CD4-positive, alpha-beta T cell treated with Interferon gamma for 1 hour (primary cell): ENCODE measurements at regions not wholly inside any gene's neighbourhood (a gene's known extent, or its start where the extent isn't known, plus 50 kb on each side); places are given as distances from the start of the nearest gene placed in this dataset.
A peak's percentile ranks its signal among the peaks of the same experiment; 100 is the strongest.
"Not testable (repeated sequence)": the region's sequence is repeated elsewhere in the genome, so short reads cannot be mapped to it uniquely, and the experiment has no call there.

Experiments
- DNase-seq: peaks from one replicate; pipeline ENCODE4 v3.0.0-alpha.2; 2020

DNA sequence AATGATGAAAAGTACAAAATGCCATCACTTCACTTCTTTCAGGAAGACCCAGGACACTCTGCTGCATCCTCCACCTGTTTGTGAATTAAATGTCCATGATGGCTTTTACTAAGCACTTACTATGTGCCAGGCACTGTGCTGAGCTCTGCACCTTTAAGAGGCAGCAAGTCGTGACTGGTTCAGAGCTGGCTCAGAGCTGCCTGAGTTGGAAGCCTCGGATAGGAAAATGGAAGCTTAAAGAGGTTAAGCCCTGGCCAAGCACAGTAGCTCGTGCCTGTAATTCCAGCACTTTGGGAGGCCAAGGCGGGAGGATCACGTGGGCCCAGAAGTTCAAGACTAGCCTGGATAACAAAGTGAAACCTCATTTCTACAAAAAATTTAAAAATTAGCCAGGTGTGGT, 95.6 kb downstream of the SNX5 start:
- DNase-seq = no peak

DNA sequence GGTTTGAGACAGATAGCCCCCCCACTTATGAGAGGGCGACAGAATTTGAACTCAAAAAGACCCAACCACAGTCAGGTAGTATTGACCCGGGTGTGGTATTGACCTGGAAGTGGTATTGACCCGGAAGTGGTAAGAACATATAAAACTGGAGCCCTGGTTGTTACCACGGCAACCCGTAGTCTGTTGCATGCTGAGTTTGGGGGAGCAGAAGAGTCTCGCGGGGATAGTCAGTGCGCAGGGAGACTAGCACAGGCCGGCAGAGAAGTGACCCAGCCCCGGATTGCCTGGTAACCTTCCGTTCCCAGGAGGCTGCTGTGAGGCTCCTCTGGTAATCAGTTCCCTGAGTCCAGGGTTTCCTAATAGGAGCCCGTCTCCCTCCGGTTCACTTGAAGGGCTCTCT, 96.2 kb downstream of the SNX5 start:
- DNase-seq = no peak

DNA sequence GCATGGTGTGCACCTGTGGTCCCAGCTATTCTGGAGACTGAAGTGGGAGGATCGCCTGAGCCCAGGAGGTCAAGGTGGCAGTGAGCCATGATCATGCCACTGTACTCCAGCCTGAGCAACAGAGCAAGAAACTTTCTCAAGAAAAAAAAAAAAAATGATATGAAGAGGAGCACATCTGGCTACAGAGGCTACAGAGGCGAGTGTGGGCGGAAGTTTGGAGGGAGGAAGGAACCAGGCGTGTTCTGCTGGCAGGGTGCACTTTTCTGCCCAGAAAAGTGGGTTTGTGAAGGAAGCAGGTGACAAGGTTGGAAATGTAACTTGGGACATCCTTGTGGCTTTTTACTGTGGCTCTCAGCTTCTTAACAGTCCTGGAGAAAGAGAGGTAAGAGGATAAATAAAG, 96.7 kb downstream of the SNX5 start:
- no peak for DNase-seq

DNA sequence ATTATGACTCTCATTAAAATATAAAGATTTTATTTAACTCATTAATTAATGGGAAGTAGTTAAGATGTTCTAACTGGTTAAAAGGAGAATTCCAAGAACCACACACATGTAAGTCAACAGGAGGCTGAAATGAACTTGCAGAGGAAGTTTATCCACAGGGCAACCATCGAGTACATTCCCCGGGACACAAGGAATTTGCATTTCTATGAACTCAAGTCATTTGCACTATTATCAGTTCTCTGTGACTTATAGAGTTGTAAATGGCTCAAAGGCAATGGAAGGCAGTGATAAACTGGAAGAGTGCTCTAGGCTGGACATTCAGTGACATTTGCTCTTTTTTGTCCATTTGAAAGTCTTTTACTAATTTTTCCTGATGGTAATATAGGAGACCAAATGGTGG, 97.4 kb downstream of the SNX5 start:
- no peak for DNase-seq

DNA sequence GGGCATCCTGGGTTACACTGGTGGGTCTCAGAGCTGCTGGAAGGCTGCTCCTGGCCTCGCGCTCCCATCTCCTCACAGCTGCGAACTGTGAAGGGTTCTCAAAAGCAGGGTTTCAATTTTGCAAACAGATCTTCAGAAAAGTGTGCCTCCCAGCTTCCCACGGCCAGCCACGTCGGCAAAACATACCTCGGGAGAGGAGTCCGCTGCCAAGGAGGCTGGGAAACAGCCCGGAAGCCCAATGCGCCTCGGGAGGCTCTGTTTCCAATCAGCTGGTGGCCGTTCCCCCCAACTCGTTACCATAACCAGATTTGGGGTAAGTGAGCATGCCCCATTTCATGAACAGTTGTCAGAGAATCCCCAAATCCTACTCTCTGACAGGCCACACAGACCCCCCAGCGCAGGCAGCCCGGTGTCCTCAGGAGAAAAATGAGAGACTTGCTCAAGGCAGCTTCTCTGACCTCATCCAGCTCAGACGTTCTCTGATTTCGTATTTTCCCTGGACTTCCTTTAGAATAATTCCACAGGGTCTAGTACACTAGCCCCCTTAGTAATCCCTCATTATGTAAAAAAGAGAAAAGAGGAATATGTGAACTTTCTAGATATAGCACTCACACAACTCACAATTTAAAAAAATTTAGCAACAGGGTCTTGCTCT, 98.4 kb downstream of the SNX5 start:
- no peak for DNase-seq

DNA sequence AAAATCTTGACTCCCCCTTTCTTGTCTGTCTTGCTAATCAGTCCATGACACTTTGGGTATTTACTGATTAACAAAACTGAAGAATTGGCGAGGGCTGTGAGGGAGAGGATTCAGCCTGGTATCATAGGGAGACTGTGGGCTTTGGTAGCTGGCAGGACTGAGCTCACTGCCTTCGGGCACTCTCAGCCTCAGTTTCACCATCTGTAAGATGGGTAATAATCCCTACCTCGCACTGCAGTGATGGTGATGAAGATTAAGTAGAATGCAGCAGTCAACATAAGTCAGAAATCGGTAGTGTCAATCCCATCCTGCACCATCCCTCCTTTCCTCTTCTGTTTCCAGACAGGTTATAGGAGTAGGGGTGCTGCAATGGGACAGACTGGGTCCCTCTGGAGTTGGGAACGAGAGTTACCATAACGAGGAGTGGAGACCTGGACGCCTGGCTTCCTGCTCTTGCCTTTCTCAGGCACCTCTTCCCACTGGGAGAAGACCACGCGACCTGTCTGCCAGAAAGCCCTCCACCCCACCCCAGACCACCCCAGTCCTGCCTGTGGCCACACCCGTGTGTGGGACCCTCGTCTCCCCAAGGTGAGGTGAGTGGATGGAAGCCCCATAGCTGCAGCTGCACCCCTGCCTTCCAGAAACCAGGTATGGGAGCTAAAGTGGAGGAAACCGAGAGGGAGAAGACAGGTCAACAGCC, 99.1 kb downstream of the SNX5 start:
- no peak for DNase-seq

DNA sequence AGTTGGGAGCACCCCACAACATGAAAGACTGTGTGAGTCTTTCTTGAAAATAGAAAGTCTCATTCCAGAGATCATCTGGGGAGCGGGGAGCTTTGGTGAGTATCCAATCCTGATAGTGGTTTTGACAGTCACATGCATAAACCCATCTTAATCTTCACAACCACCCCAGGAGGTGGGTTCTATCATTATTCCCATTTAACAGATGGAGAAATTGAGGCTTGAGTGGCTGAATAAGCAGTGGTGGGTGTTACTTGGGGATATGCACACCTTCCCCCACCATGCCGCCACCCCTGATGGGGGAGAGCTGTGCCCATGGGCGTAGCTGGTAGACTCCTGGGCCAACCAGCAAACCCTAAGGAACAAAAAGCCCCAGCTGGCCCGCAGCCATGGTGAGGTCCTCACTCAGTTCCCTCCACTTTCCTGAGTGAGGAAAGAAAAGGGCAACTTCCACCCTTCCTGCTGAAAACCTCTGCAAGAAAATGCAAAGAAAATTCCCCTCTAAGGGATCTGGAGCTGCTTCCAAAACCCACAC, 99.8 kb downstream of the SNX5 start:
- DNase-seq = no peak

DNA sequence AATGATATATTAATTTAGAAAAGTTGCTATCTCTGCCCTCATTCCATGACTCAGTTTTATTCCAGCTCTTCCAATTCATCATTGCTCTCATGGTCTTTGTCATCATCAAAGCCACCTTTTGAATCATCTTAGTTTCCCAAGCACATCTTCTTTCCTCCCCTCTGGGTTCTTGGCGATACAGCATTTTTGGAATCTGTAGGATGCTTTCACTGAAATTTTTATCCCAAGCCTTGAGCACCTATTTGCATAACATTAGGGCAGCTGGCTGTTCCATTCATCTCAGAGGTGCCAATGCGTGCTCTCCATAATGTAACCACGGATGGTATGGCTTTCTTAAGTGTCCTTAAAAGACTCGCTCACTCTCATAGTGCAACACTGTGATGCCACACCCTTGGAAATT, 100.4 kb downstream of the SNX5 start:
- DNase-seq = no peak

DNA sequence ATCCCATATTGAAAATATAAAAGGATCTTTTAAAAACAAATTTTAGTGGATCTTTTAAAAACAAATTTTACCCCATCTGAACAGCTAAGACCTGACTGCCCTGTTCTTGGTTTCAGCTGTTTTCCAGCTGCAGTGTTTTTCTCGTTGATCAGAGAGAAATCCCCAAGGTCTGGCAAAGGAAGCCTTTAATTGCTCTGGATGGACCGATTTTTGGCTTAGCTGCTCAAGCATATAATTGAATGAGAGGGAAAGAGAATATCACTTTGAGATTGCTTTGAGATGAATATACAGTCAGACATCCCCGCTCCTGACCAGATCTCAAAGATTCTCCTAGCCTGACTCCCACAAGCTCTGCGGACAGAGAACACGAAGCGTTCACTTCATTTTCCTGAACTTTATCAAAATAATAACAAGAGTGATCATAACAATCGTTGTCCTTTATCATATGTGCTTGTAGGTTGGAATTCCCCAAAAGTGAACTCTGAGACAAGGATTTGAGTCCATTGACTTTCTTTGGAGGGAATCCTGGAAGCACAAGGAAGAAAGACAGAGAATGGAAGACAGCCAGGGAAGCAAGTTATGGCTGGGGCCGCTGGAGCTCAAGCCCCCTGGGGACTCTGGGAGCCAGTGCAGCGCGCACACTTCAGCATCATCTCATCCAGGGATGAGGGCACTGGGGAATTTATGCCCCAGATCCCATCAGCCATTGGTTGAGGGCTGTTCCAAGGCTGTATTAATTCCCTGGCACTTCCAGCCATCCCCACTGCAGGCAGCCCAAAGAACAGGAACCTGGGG, 101.3 kb downstream of the SNX5 start:
- no peak for DNase-seq

DNA sequence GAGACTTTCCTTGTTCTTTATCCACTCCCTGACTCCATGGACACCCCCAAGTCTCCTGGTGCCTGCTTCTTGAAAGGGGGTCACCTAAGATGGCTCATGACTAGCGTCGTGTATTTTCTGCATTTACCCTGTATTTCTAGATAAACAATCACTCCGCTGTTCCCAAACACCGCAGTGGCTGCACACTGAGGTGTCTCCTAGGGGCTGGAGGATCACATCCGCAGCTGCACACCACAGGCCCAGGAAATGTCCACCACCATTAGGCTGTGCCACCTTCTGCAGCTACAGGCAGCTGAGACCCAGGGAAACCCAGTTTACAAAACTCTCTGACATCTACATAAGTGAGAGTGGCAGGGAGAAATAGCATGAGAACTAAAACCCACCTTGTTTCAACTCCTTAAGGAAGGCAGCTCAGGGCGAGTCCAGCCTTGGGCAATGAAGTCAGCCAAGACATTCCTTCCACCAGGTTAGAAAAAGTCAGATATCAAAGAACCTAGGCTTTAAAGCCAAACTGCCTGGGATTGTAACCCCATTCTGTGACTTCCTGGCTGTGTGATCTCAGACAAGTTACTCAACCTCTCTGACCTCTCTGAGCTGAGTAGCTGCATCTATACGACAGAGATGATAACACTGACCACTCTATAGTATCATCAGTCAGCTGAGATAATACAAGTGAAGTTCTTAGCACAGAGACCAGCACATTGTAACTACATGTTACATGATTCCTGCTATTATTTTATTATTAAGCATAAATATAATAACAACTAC, 102.2 kb downstream of the SNX5 start:
- no peak for DNase-seq

DNA sequence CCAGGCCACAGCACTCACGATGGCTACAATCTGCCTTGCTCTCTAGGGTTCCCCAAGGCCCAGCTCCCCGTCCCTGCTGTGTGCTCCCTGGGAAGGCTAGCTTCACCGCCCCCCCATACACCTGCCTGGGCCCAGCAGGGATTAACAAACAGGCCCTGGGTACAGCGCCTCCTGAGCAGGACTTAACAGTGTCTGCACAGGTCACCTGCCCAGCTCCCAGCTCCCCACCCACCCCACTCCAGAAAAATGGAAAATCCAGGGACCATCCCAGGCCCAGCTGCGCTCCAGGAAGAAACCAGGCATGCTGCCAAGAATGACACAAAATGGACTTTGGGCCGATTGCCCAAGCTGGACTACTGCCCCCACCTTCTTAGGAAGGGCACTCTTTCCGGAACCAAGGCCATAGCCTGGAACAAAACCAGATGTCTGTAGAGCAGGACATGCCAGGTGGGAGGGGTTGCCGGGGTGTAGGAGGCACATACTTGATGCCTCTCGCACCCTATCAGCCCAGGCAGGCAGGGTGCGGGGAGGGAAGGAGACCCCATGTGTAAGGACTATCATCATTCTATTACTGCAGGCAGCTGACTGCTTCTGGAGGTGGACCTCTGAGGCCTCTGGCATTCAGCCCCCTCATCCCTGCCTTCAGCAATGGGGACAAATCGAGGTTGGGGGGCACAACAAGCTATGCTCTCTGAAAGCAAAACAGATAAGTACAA, 104.9 kb downstream of the SNX5 start:
- no peak for DNase-seq

DNA sequence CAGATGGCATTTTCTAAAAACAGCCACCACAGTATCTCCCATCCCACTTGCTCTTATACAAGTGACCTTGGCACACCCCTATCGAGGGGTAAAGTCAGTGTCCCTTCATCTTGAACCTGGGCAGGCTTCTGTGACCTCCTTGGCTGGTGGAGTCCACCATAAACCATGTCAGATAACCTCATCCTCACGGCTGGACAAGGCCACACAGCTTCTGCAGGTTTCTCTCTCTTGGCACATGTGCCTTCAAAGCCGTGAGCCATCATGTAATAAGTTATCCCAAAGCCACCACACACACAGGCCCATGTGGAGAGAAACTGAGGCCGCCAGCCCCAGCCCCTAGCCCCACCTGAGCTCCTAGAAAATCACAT, 105.4 kb downstream of the SNX5 start:
- DNase-seq = no peak

DNA sequence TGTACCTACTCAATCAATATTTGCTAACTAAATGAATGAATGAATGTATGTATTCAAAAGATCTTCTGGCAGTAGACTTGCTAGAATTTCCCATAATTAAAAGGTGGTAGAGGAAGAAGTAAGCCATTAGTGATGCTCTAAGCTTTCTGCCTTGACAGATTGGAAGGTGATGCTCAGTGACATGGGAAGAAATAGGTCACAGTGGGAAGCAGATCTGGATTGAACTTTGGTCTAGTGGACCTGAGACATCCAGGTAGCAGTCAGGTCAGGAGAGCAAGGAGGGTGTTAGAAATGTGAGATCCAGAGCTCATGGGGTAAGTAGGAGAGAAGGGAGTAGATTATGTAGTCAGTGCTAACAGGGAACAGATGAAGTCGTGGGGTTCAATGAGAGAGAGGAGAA, 106.4 kb downstream of the SNX5 start:
- no peak for DNase-seq

DNA sequence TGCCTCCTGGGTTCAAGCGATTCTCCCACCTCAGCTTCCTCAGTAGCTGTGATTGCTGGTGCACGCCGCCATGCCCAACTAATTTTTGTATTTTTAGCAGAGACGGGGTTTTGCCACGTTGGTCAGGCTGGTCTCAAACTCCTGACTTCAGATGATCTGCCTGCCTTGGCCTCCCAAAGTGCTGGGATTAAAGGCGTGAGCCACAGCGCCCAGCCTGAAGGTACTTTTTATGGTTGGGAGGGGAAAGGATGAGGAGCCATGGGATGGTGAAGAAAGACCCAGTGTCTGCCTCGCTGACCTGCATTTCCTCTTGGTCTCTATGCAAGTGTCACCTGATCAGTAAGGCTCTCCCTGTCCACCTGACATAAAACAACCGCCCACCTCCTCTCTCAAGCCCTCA, 107.0 kb downstream of the SNX5 start:
- DNase-seq = not testable (repeated sequence)

DNA sequence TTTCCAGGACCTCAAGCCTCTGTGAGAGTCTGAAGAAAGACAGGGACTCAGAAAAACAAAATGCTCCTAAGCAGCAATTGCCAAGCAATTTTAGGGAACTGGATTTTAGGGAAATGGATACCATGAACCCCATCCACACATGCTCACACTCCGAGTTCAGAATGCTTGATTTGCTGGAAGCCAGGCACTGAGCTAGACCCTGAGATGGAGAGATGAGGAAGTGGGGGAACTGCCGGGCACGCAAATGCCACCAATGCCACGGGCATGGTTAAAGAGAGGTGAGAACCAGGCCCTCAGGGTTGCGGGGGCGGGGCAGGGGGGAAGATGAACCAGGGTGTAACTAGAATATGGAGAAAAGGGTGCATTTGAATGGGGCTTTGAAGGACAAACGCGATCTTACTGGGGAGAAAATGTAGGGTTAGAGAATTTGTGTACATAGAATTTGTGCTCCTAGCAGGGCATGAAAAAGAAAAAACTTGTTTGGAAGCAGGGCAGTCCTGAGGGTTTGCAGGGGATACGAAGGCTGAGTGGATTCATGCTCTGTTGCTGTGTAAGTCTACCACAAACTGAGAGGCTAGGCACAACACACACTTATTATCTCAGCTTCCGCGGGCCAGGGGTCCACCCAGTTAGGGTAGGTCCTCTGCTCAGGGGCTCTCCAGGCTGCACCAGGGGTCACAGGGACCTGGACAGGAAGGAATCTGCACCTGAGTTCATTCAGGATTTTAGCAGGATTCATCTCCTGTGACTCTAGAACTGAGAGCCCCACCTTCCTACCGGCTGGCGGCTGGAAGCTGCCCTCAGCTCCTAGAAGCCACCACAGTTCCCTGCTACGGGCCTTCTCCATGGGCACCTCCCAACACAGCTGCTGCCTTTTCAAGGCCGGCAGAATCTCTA, 108.0 kb downstream of the SNX5 start:
- DNase-seq = no peak

DNA sequence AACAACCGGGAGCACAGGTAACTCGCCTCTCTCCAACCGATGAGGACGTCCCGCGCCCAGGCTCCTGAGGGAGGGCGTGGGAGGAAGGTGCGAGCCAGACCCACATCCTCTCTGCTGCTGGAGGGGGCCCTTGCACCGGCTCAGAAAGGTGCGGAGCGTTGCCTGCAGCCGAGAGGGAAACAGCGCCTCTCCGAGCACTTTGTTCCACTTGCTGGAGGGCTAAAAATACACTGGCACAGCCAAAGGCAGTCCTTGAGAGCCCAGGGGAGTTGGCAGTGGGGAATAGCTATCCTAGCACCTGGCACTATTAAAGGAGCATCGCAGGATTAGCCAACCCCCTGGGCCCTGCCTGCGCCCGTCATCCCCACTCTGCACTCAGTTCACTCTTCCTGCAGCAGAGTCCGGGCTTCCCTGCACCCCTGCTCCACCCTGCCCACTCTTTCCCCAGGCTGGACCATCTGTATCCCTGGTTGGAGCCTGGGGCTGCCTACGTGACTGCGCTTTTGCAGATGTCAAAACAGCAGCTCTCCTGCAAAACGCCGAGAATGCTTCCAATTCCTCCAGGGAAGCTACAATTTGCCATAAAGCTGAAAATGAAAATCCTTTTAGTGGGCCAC, 108.9 kb downstream of the SNX5 start:
- peak; percentile 14 for DNase-seq

DNA sequence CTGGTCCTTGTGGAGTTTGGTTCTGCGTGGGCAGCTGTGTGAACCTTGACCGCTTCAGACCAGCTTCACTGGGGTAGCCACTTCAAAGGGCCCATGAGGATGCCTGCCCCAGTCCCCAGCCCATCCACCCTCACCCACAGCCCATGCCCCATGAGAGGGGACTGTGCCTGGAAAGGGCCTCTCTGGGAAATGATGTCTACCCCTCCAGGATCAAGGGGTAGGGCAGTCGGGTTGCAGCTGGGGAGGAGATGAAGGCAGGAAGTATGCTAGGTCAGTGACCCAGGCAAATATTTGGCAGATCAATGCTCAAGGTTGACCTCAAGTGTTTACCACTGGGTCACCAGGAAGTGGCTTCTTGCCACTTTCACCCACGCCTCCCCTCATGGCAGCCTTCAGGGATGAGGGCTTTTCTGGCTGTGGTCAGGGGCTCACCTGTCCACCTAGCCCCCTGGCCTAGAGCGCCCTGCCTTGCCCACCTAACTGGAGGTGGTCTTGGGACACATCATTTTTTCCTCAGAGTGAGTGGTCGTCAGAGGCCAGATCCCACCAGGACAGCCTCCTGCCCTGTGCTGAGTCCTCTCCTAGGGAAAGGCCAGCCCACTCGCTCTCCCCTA, 109.5 kb downstream of the SNX5 start:
- no peak for DNase-seq

DNA sequence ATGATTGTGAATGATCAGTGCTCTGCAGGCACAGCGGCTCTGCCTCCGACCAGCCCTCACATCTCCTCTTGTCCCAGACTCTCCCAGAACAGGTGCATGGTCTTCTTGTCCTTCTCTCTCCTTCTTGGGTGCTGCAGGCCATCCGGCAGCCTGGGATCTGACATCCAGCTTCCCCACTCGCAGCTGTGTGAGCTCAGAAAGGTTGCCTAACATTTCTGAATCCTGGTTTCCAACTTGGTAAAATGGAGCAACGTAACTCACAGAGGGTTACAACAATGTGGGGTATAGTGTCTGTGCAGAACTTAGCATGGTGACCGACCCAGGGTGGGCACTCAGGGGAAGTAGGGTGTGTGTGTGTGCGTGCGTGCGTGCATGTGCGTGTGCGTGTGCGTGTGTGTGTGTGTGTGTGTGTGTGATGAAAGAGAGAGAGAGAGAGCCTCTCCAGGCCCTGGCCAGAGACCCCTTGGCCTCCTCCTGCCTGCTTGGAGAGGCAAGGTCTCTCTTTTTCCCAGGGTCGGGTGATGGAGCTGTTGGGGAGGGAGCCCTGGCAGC, 110.1 kb downstream of the SNX5 start:
- DNase-seq = no peak

DNA sequence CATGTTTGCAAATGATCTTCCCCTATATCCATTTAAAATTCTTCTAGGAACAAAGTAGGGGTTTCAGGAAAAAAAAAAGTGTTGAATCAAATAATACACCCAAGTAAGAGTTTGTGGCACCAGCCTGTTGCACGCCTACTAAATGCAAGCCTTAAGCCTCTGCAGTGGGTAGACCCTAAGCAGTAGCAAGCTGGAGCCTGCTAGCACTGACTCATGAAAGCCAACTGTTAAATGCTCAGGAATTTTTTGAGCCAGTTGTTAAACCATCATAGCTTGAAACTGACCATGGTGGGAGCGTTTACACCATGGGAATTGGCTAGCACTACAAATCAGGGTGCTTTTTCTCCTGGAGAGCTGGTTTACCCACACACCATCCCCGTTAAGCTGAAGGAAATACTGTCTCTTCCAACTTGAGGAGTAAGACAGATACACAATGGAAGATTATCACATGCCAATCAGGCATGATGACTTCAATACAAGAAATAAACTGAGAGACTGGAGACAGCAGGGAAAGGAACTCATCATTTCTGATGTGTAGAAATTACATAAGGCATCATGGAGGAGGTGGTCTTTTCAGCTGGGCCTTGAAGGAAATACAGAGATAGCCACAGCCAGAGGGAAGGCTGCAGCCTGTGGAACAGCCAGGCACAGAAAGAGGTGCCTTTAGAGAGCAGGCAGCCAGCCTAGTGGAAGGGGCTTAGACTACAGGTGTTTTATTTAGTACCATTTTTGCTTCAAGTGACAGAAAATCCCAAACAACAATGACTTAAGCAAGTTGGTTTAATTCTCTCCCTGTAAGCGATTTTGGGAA, 110.8 kb downstream of the SNX5 start:
- no peak for DNase-seq
